ENCODE measurements at regions not wholly inside any gene's neighbourhood (a gene's known extent, or its start where the extent isn't known, plus 50 kb on each side); places are given as distances from the start of the nearest gene placed in this dataset.

DNA sequence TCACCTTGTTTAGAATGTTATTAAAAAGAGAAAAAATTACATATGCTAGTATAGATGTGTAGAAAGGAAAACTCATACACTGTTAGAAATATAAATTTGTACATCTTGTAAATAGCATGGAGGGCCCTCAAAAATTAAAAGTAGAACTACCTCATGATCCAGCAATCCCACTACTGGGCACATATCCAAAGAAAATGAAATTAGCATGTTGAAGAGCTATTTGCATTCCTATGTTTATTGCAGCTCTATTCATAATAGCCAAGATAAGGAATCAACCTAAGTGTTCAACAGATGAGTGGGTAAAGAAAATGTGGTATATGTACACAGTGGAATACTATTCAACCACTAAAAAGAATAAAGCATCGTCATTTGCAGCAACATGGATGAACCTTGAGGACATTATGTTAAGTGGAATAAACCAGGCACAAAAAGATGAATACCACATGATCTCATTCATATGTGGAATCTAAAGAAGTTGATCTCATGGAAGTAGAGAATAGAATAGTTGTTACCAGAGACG lies 251.5 kb upstream of the THUMPD2 start:
- DNase-seq (ENCODE audit: low read depth, low spot score) (no peak), ATAC-seq (no peak), FAIRE-seq (no peak)
- no peak overlapping the region for H2AFZ ChIP-seq (ENCODE audit: control insufficient read depth, low read depth, low read length)
- H3K36me3 ChIP-seq (ENCODE audit: control insufficient read depth in 2 of 2, insufficient read depth in 2 of 2, low read length in 1 of 2), result no peaks in the 10 kb centered on the region
- TF ChIP-seq IKZF2 (IDR thresholded peaks at IDR 0.05) (no peak), SIX5 (IDR thresholded peaks at IDR 0.05; ENCODE audit: low read depth, low read length, severe bottlenecking) (no peak), CBFB (IDR thresholded peaks at IDR 0.05; ENCODE audit: low read depth) (no peak), MYC (IDR thresholded peaks at IDR 0.05; ENCODE audit: insufficient read depth, insufficient read length, insufficient replicate concordance, low read length, severe bottlenecking) (no peak), SRF (IDR thresholded peaks at IDR 0.05; ENCODE audit: low read depth in 2 of 2, low read length in 2 of 2) (no peak), EGR1 (IDR thresholded peaks at IDR 0.05; ENCODE audit: borderline replicate concordance in 1 of 2, low read depth in 2 of 2, low read length in 2 of 2) (no peak)
- no peaks in the 10 kb centered on the region for H3K27me3 ChIP-seq (replicated peaks in 1 of 2; ENCODE audit: control insufficient read depth in 2 of 2, insufficient read depth in 2 of 2, low read length in 1 of 2)
- H3K4me2 ChIP-seq (ENCODE audit: control insufficient read depth, insufficient read depth), result no peak overlapping the region
- peaks cover 11% of the 10 kb centered on the region for H3K4me1 ChIP-seq (ENCODE audit: control insufficient read depth, insufficient read depth, low read length)
- SMC1A ChIA-PET (ENCODE audit: uncharacterized antibody, unreplicated experiment), result interaction anchor here (0.6 to 0.8 kb wide), 2 partner anchors 8 to 13 kb away, joined by 3 read pairs; no protein-coding TSS in a partner anchor
- no peak overlapping the region for H3K9ac ChIP-seq (ENCODE audit: control insufficient read depth, insufficient read depth, low read length)
- 24% methylated on average over 2 of the region's 2 CpGs for WGBS (ENCODE audit: insufficient coverage, insufficient replicate concordance, low lambda C conversion rate, missing lambda C conversion rate)
- in situ Hi-C loops (cut with MboI) (no loop called here), intact Hi-C loops (cut with micrococcal nuclease; ENCODE audit: unreplicated experiment) (no loop called here)
- CTCF ChIA-PET, result no interaction called here
- no peak overlapping the region for H3K27ac ChIP-seq (ENCODE audit: control insufficient read depth, insufficient read depth)
- RAD21 ChIA-PET (ENCODE audit: unreplicated experiment), result no interaction called here
- POLR2A ChIA-PET, result no interaction called here
- no TSS peak for BruUV-seq (replicated peaks)
- no peaks in the 10 kb centered on the region; the same call in 2 of the 3 replicates for H3K9me3 ChIP-seq (replicated peaks; ENCODE audit: control insufficient read depth, insufficient read depth, low read length)
- H4K20me1 ChIP-seq (ENCODE audit: control insufficient read depth, insufficient read depth), result no peaks in the 10 kb centered on the region
- H3K4me3 ChIP-seq, result no peak overlapping the region
- H3K79me2 ChIP-seq (ENCODE audit: control insufficient read depth, insufficient read depth, low read length), result no peaks in the 10 kb centered on the region

DNA sequence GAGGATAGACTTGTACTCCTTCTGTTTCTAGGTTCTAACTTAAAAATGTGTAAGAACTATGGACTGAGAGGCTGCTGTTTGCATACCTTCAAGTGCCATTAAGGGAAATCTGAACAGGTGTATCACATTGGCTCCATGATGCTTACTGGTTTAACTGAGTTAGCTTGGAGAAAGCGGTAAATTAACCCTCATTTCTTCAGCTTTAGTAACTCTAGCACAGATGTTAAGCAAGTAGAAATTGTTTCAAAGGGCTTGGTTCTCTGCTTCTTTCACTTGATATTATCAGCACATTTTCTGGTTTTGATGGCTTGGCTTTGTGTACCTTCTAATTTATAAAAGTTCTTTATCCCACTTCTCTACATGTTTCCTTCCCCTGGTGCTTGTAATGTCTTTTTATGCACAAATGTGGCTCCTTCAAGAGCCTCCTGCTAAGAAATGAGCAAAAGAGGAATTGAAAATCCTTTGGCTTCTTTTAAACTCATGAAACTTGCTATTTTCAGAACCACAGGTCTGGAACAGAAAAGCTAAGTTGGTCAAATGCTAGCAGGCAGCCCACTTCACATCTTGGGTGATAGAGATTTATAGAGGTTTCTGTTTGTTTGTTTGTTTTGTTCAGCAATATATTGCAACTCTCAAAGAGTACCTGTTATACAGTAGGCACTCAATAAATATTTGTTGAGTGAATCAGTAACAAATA lies 249.9 kb upstream of the THUMPD2 start:
- ATAC-seq, result peak; percentile 59

More for the DNA sequence above, 249.9 kb upstream of the THUMPD2 start:
- Histone ChIP-seq H3K27ac (ENCODE audit: control insufficient read depth, insufficient read depth) (no peak overlapping the region), H3K9me3 (replicated peaks; ENCODE audit: control insufficient read depth, insufficient read depth, low read length) (no peaks in the 10 kb centered on the region; the same call in 2 of the 3 replicates), H3K9ac (ENCODE audit: control insufficient read depth, insufficient read depth, low read length) (no peak overlapping the region), H4K20me1 (ENCODE audit: control insufficient read depth, insufficient read depth) (no peaks in the 10 kb centered on the region), H3K36me3 (ENCODE audit: control insufficient read depth in 2 of 2, insufficient read depth in 2 of 2, low read length in 1 of 2) (no peaks in the 10 kb centered on the region), H3K4me1 (ENCODE audit: control insufficient read depth, insufficient read depth, low read length) (peaks cover 11% of the 10 kb centered on the region), H3K79me2 (ENCODE audit: control insufficient read depth, insufficient read depth, low read length) (no peaks in the 10 kb centered on the region), H3K27me3 (replicated peaks in 1 of 2; ENCODE audit: control insufficient read depth in 2 of 2, insufficient read depth in 2 of 2, low read length in 1 of 2) (no peaks in the 10 kb centered on the region), H3K4me3 (no peak overlapping the region), H3K4me2 (ENCODE audit: control insufficient read depth, insufficient read depth) (peak overlapping the region; percentile 25; the same call in 1 of the 2 replicates), H2AFZ (ENCODE audit: control insufficient read depth, low read depth, low read length) (no peak overlapping the region)
- TF ChIP-seq SMC3 (IDR thresholded peaks at IDR 0.05; ENCODE audit: borderline replicate concordance, low read length) (no peak), SPI1 (IDR thresholded peaks at IDR 0.05; ENCODE audit: borderline replicate concordance, insufficient read depth, low read depth, low read length) (peak; percentile 83)
- FAIRE-seq, result peak; percentile 71
- intact Hi-C loops (cut with micrococcal nuclease; ENCODE audit: unreplicated experiment) (no loop called here), in situ Hi-C loops (cut with MboI) (no loop called here)
- ChIA-PET CTCF (no interaction called here), RAD21 (ENCODE audit: unreplicated experiment) (no interaction called here), SMC1A (ENCODE audit: uncharacterized antibody, unreplicated experiment) (no interaction called here), POLR2A (no interaction called here)
- BruUV-seq (replicated peaks), result no TSS peak
- 53% methylated on average over 1 of the region's 1 CpG for WGBS (ENCODE audit: insufficient coverage, insufficient replicate concordance, low lambda C conversion rate, missing lambda C conversion rate)
- peak; percentile 5 for DNase-seq (ENCODE audit: low read depth, low spot score)

Measured in GM12878 (cell line).